ENCODE measurements at regions not wholly inside any gene's neighbourhood (a gene's known extent, or its start where the extent isn't known, plus 50 kb on each side); places are given as distances from the start of the nearest gene placed in this dataset.

- Histone ChIP-seq H3K9me3 (ENCODE audit: insufficient read depth, low read length) (no peaks in the 10 kb centered on the region), H3K9ac (ENCODE audit: insufficient read length, low read depth) (no peak overlapping the region), H3K4me3 (ENCODE audit: insufficient read length, low read depth) (no peak overlapping the region), H3K4me1 (ENCODE audit: insufficient read depth, insufficient read length) (peaks cover 10% of the 10 kb centered on the region), H3K36me3 (ENCODE audit: insufficient read depth, insufficient read length, low read length) (no peaks in the 10 kb centered on the region), H3K27me3 (ENCODE audit: insufficient read depth, insufficient read length) (no peaks in the 10 kb centered on the region)
- DNase-seq (ENCODE audit: low read depth, low spot score), result no peak
- TF ChIP-seq ZNF274 (IDR thresholded peaks at IDR 0.05; ENCODE audit: low read depth, low read length) (no peak), YY1 (IDR thresholded peaks at IDR 0.05; ENCODE audit: insufficient read depth, insufficient read length) (no peak)
Observed at GRCh38 chr1:67580691-67581403, 104.2 kb upstream of the GADD45A start.

- Histone ChIP-seq H3K4me1 (ENCODE audit: insufficient read depth, insufficient read length) (peaks cover 10% of the 10 kb centered on the region), H3K4me3 (ENCODE audit: insufficient read length, low read depth) (no peak overlapping the region), H3K36me3 (ENCODE audit: insufficient read depth, insufficient read length, low read length) (no peaks in the 10 kb centered on the region), H3K27me3 (ENCODE audit: insufficient read depth, insufficient read length) (no peaks in the 10 kb centered on the region), H3K9me3 (ENCODE audit: insufficient read depth, low read length) (no peaks in the 10 kb centered on the region), H3K9ac (ENCODE audit: insufficient read length, low read depth) (no peak overlapping the region)
- no peak for DNase-seq (ENCODE audit: low read depth, low spot score)
- TF ChIP-seq SUZ12 (IDR thresholded peaks at IDR 0.05; ENCODE audit: extremely low read depth, insufficient read depth, insufficient read length) (no peak), ZNF274 (IDR thresholded peaks at IDR 0.05; ENCODE audit: low read depth, low read length) (no peak), YY1 (IDR thresholded peaks at IDR 0.05; ENCODE audit: insufficient read depth, insufficient read length) (no peak)
Observed at GRCh38 chr1:67582625-67583461, 102.2 kb upstream of the GADD45A start.

- DNase-seq (ENCODE audit: low read depth, low spot score), result no peak
- Histone ChIP-seq H3K27me3 (ENCODE audit: insufficient read depth, insufficient read length) (no peaks in the 10 kb centered on the region), H3K9ac (ENCODE audit: insufficient read length, low read depth) (no peak overlapping the region), H3K4me1 (ENCODE audit: insufficient read depth, insufficient read length) (peaks cover 10% of the 10 kb centered on the region), H3K36me3 (ENCODE audit: insufficient read depth, insufficient read length, low read length) (no peaks in the 10 kb centered on the region), H3K9me3 (ENCODE audit: insufficient read depth, low read length) (no peaks in the 10 kb centered on the region), H3K4me3 (ENCODE audit: insufficient read length, low read depth) (no peak overlapping the region)
- TF ChIP-seq ZNF274 (IDR thresholded peaks at IDR 0.05; ENCODE audit: low read depth, low read length) (no peak), SUZ12 (IDR thresholded peaks at IDR 0.05; ENCODE audit: extremely low read depth, insufficient read depth, insufficient read length) (no peak), YY1 (IDR thresholded peaks at IDR 0.05; ENCODE audit: insufficient read depth, insufficient read length) (no peak)
Observed at GRCh38 chr1:67583462-67583950, 101.5 kb upstream of the GADD45A start.

- no peaks in the 10 kb centered on the region for H3K27me3 ChIP-seq (ENCODE audit: insufficient read depth, insufficient read length)
- no peak for DNase-seq (ENCODE audit: low read depth, low spot score)
- no peak overlapping the region for H3K9ac ChIP-seq (ENCODE audit: insufficient read length, low read depth)
- TF ChIP-seq SUZ12 (IDR thresholded peaks at IDR 0.05; ENCODE audit: extremely low read depth, insufficient read depth, insufficient read length) (no peak), YY1 (IDR thresholded peaks at IDR 0.05; ENCODE audit: insufficient read depth, insufficient read length) (no peak), ZNF274 (IDR thresholded peaks at IDR 0.05; ENCODE audit: low read depth, low read length) (no peak)
- peaks cover 10% of the 10 kb centered on the region for H3K4me1 ChIP-seq (ENCODE audit: insufficient read depth, insufficient read length)
- H3K36me3 ChIP-seq (ENCODE audit: insufficient read depth, insufficient read length, low read length), result no peaks in the 10 kb centered on the region
- H3K4me3 ChIP-seq (ENCODE audit: insufficient read length, low read depth), result no peak overlapping the region
- no peaks in the 10 kb centered on the region for H3K9me3 ChIP-seq (ENCODE audit: insufficient read depth, low read length)
Observed at GRCh38 chr1:67584938-67585337, 100.1 kb upstream of the GADD45A start.

- H3K4me1 ChIP-seq (ENCODE audit: insufficient read depth, insufficient read length), result peaks cover 10% of the 10 kb centered on the region
- no peak overlapping the region for H3K4me3 ChIP-seq (ENCODE audit: insufficient read length, low read depth)
- no peak overlapping the region for H3K9ac ChIP-seq (ENCODE audit: insufficient read length, low read depth)
- no peaks in the 10 kb centered on the region for H3K9me3 ChIP-seq (ENCODE audit: insufficient read depth, low read length)
- no peak for TF ChIP-seq YY1 (IDR thresholded peaks at IDR 0.05; ENCODE audit: insufficient read depth, insufficient read length)
- TF ChIP-seq SUZ12 (IDR thresholded peaks at IDR 0.05; ENCODE audit: extremely low read depth, insufficient read depth, insufficient read length), result no peak
- TF ChIP-seq ZNF274 (IDR thresholded peaks at IDR 0.05; ENCODE audit: low read depth, low read length), result no peak
- no peaks in the 10 kb centered on the region for H3K36me3 ChIP-seq (ENCODE audit: insufficient read depth, insufficient read length, low read length)
- no peak for DNase-seq (ENCODE audit: low read depth, low spot score)
- H3K27me3 ChIP-seq (ENCODE audit: insufficient read depth, insufficient read length), result no peaks in the 10 kb centered on the region
Observed at GRCh38 chr1:67586596-67586995, 98.4 kb upstream of the GADD45A start.

GRCh38 chr1:67588178-67588855 is 96.7 kb upstream of the GADD45A start:
- DNase-seq (ENCODE audit: low read depth, low spot score), result no peak

More at GRCh38 chr1:67588178-67588855, 96.7 kb upstream of the GADD45A start:
- Histone ChIP-seq H3K4me3 (ENCODE audit: insufficient read length, low read depth) (no peak overlapping the region), H3K27me3 (ENCODE audit: insufficient read depth, insufficient read length) (no peaks in the 10 kb centered on the region), H3K36me3 (ENCODE audit: insufficient read depth, insufficient read length, low read length) (no peaks in the 10 kb centered on the region), H3K4me1 (ENCODE audit: insufficient read depth, insufficient read length) (peaks cover 2% of the 10 kb centered on the region), H3K9me3 (ENCODE audit: insufficient read depth, low read length) (no peaks in the 10 kb centered on the region), H3K9ac (ENCODE audit: insufficient read length, low read depth) (no peak overlapping the region)
- no peak for TF ChIP-seq SUZ12 (IDR thresholded peaks at IDR 0.05; ENCODE audit: extremely low read depth, insufficient read depth, insufficient read length)
- TF ChIP-seq YY1 (IDR thresholded peaks at IDR 0.05; ENCODE audit: insufficient read depth, insufficient read length), result no peak

All from NT2/D1 (cell line).